NCI-H748 (cell line): ENCODE measurements at regions not wholly inside any gene's neighbourhood (a gene's known extent, or its start where the extent isn't known, plus 50 kb on each side); places are given as distances from the start of the nearest gene placed in this dataset.
A peak's percentile ranks its signal among the peaks of the same experiment; 100 is the strongest.

Source experiments
- DNase-seq: peaks from one replicate; lab custom pipeline; 2025; ENCODE audit not compliant: unreplicated experiment; lab: John Stamatoyannopoulos, UW

- no peak for DNase-seq
These were observed 942.1 kb downstream of the KCNJ2 start for GRCh38 chr17:71111460-71111859.

- DNase-seq, result no peak
These were observed 942.6 kb downstream of the KCNJ2 start for GRCh38 chr17:71111934-71112333.

GRCh38 chr17:71113347-71113746, 944.0 kb downstream of the KCNJ2 start:
- no peak for DNase-seq

- DNase-seq, result no peak
These were observed 945.8 kb downstream of the KCNJ2 start for GRCh38 chr17:71114911-71115668.

GRCh38 chr17:71115669-71115972, 946.3 kb downstream of the KCNJ2 start:
- DNase-seq, result no peak

GRCh38 chr17:71117466-71117865, 948.1 kb downstream of the KCNJ2 start:
- DNase-seq, result no peak

- peak; percentile 92 for DNase-seq
These were observed 948.7 kb downstream of the KCNJ2 start for GRCh38 chr17:71118039-71118438.

- DNase-seq, result no peak
These were observed 958.1 kb downstream of the KCNJ2 start for GRCh38 chr17:71127416-71127815.

GRCh38 chr17:71142333-71142732, 973.0 kb downstream of the KCNJ2 start:
- peak; percentile 70 for DNase-seq

- DNase-seq, result no peak
These were observed 975.3 kb upstream of the SOX9 start for GRCh38 chr17:71145486-71145885.

- no peak for DNase-seq
These were observed 972.9 kb upstream of the SOX9 start for GRCh38 chr17:71147906-71148305.

- DNase-seq, result no peak
These were observed 971.2 kb upstream of the SOX9 start for GRCh38 chr17:71149607-71150006.

- no peak for DNase-seq
These were observed 963.5 kb upstream of the SOX9 start for GRCh38 chr17:71157297-71157696.

GRCh38 chr17:71158437-71158836, 962.4 kb upstream of the SOX9 start:
- DNase-seq, result no peak

GRCh38 chr17:71163121-71163812, 957.6 kb upstream of the SOX9 start:
- peak; percentile 100 for DNase-seq

GRCh38 chr17:71163813-71164122, 957.1 kb upstream of the SOX9 start:
- no peak for DNase-seq

GRCh38 chr17:71164561-71164960, 956.3 kb upstream of the SOX9 start:
- DNase-seq, result peak; percentile 76

- DNase-seq, result no peak
These were observed 954.5 kb upstream of the SOX9 start for GRCh38 chr17:71166311-71166710.

- peak; percentile 61 for DNase-seq
These were observed 952.6 kb upstream of the SOX9 start for GRCh38 chr17:71168053-71168741.

- no peak for DNase-seq
These were observed 950.8 kb upstream of the SOX9 start for GRCh38 chr17:71170070-71170469.

- no peak for DNase-seq
These were observed 949.5 kb upstream of the SOX9 start for GRCh38 chr17:71171270-71171669.

- no peak for DNase-seq
These were observed 946.8 kb upstream of the SOX9 start for GRCh38 chr17:71173991-71174390.
